Tibial artery (tissue), 4 donors: ENCODE measurements at regions not wholly inside any gene's neighbourhood (a gene's known extent, or its start where the extent isn't known, plus 50 kb on each side); places are given as distances from the start of the nearest gene placed in this dataset.

ENCODE experiments used
- DNase-seq, 2 donors: peaks; one replicate each; pipeline ENCODE4 v3.0.0-alpha.2; 2019
- H3K27ac ChIP-seq, 2 donors: fragments of 200-600 bp; sonication (generic) in 1 of 2; 1 replicate in 1 of 2; 2 replicates in 1 of 2; pipeline ENCODE4 v1.5.1; 2018 to 2019; ENCODE audit warnings: mild to moderate bottlenecking in 1 of 2
- H3K27me3 ChIP-seq, 2 donors: fragments of 200-600 bp; sonication (generic) in 1 of 2; one replicate each; pipeline versions ENCODE4 v1.5.1 to v1.6.0; 2016 to 2019
- H3K36me3 ChIP-seq, 3 donors: fragments of 200-600 bp; sonication (generic) in 2 of 3; one replicate each; pipeline ENCODE4 v1.5.1; 2016 to 2019; ENCODE audit warnings: mild to moderate bottlenecking in 2 of 3
- H3K4me1 ChIP-seq, 4 donors: fragments of 200-600 bp; sonication (generic) in 2 of 4; 1 replicate in 3 of 4; 2 replicates in 1 of 4; pipeline ENCODE4 v1.5.1; 2016 to 2019
- H3K4me3 ChIP-seq, 2 donors: fragments of 200-600 bp; sonication (generic) in 1 of 2; 1 replicate in 1 of 2; 2 replicates in 1 of 2; pipeline ENCODE4 v1.5.1; 2018 to 2019; ENCODE audit warnings: mild to moderate bottlenecking in 2 of 2
- H3K9me3 ChIP-seq, 3 donors: fragments of 200-600 bp; sonication (generic) in 1 of 3; one replicate each; pipeline ENCODE4 v1.5.1; 2016 to 2019
- intact Hi-C: fragments of 100-400 bp; cut with DNase I; formaldehyde crosslinking; loops from one replicate; pipeline ENCODE4 v1.15.0; 2023; ENCODE audit warnings: low total_unique reads
- TF ChIP-seq, protein P1 (sequence below), 2 experiments: fragments of 200-600 bp in 1 of 2; fragments of 450-650 bp in 1 of 2; IDR thresholded peaks; one replicate each; pipeline ENCODE4 v1.5.1; 2017 to 2019; ENCODE audit warnings: antibody characterized with exemption in 2 of 2, mild to moderate bottlenecking in 1 of 2, moderate library complexity in 1 of 2

DNA sequence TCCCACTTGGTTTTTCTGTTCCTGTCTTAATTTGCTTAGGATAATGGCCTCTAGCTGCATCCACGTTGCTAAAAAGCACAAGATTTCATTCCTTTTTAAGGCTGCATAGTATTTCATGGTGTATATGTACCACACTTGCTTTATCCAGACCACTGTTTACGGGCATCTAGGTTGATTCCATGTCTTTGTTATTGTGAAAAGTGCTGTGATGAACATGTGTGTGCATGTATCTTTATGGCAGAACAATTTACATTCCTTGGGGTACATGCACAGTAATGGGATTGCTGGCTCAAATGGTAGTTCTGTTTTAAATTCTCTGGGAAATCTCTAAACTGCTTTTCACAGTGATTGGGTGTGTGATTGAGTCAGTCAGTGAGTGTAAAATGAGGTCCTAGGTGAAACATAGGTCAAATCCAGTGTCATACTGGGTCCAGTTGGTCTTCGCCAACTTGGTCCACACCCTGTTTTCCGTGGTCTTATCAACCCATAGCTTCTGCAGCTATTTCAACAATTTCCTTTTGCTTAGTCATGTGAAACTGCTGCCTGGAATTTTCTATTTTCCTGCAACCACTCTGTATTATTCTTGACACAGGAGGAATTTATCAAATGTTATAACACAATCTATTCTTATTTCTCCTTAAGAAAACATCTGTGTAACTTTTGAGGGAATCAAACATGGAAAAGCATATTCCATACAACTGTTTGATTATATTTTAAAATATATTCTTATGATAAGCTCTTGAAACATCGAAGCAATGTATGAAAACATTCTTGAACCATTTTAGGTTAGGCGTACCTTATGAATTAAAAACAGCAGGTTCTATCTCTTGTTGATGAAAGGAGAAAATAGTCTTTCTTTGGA is 82.9 kb downstream of the ADCYAP1 start:
- no peak for DNase-seq
- H3K27me3 ChIP-seq: no peaks in the 10 kb centered on the region
- intact Hi-C loops: no loop called here
- H3K27ac ChIP-seq: peak overlapping the region in 1 of 2 donors; percentile 47
- H3K9me3 ChIP-seq: no peaks in the 10 kb centered on the region
- peaks cover 0 to 28% (median 9%) of the 10 kb centered on the region in 4 donors for H3K4me1 ChIP-seq
- no peaks in the 10 kb centered on the region for H3K36me3 ChIP-seq
- H3K4me3 ChIP-seq: no peak overlapping the region
- TF ChIP-seq, protein P1, sequence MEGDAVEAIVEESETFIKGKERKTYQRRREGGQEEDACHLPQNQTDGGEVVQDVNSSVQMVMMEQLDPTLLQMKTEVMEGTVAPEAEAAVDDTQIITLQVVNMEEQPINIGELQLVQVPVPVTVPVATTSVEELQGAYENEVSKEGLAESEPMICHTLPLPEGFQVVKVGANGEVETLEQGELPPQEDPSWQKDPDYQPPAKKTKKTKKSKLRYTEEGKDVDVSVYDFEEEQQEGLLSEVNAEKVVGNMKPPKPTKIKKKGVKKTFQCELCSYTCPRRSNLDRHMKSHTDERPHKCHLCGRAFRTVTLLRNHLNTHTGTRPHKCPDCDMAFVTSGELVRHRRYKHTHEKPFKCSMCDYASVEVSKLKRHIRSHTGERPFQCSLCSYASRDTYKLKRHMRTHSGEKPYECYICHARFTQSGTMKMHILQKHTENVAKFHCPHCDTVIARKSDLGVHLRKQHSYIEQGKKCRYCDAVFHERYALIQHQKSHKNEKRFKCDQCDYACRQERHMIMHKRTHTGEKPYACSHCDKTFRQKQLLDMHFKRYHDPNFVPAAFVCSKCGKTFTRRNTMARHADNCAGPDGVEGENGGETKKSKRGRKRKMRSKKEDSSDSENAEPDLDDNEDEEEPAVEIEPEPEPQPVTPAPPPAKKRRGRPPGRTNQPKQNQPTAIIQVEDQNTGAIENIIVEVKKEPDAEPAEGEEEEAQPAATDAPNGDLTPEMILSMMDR (IDR thresholded peaks at IDR 0.05): no peak

DNA sequence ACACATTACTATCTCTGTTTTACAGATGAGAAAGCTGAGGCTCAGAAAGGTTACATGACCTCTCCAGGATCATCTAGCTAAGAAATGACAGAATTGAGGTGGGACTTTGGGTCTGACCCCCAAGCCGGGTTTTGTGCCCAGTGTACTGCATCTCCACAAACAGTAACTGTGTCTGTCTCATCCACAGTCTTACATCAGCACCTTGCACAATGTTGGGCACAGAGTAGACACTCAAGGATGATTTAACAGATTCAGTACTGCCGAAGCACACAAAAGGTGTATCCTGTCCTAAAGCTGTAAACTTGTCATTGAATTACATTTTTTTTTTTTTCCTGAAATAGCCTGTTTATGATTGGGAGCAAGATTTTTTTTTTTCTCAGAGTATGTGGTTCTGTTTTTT is 84.8 kb downstream of the ADCYAP1 start:
- Histone ChIP-seq H3K9me3 (no peaks in the 10 kb centered on the region), H3K27me3 (no peaks in the 10 kb centered on the region), H3K27ac (no peak overlapping the region), H3K4me3 (no peak overlapping the region), H3K4me1 (peaks cover 0 to 28% (median 9%) of the 10 kb centered on the region in 4 donors), H3K36me3 (no peaks in the 10 kb centered on the region)
- intact Hi-C loops: no loop called here
- no peak for DNase-seq
- TF ChIP-seq, protein P1 (IDR thresholded peaks at IDR 0.05): no peak

GRCh38 chr18:990197-990596 is 85.5 kb downstream of the ADCYAP1 start:
- Histone ChIP-seq H3K27me3 (no peaks in the 10 kb centered on the region), H3K27ac (no peak overlapping the region), H3K4me1 (peaks cover 0 to 30% (median 9%) of the 10 kb centered on the region in 4 donors), H3K4me3 (no peak overlapping the region), H3K36me3 (no peaks in the 10 kb centered on the region), H3K9me3 (no peaks in the 10 kb centered on the region)
- DNase-seq: no peak
- intact Hi-C loops: no loop called here
- TF ChIP-seq, protein P1 (IDR thresholded peaks at IDR 0.05): no peak

GRCh38 chr18:991441-991840 is 86.8 kb downstream of the ADCYAP1 start:
- Histone ChIP-seq H3K4me1 (peaks cover 0 to 30% (median 2%) of the 10 kb centered on the region in 4 donors), H3K9me3 (no peaks in the 10 kb centered on the region), H3K36me3 (no peaks in the 10 kb centered on the region), H3K27ac (no peak overlapping the region), H3K4me3 (no peak overlapping the region), H3K27me3 (no peaks in the 10 kb centered on the region)
- TF ChIP-seq, protein P1 (IDR thresholded peaks at IDR 0.05): no peak
- no peak for DNase-seq
- intact Hi-C loops: no loop called here

DNA sequence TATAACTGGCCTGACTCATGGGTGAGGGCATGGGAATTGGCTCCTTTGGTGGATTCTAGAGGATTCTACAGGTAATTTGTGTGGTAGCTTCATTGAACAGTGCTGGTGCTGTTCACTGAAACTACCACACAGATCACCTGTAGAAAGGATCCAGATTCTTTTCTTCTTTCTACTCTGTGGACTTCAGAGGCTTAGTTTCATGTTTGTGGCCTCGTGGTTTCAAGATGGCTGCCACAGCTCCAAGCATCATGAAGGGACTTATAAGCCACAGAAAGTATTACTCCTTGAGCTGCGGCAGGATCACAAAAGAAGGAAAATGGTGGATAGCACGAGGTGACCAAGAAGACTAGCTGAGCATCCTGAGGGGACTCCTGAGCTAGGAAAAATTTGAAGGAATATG is 88.9 kb downstream of the ADCYAP1 start:
- intact Hi-C loops: no loop called here

More for the DNA sequence above, 88.9 kb downstream of the ADCYAP1 start:
- no peaks in the 10 kb centered on the region for H3K9me3 ChIP-seq
- no peak for DNase-seq
- H3K4me3 ChIP-seq: no peak overlapping the region
- H3K4me1 ChIP-seq: peaks cover 0 to 17% (median 0%) of the 10 kb centered on the region in 4 donors
- TF ChIP-seq, protein P1 (IDR thresholded peaks at IDR 0.05): no peak
- H3K27me3 ChIP-seq: no peaks in the 10 kb centered on the region
- H3K27ac ChIP-seq: no peak overlapping the region
- no peaks in the 10 kb centered on the region for H3K36me3 ChIP-seq
